ENCODE measurements at regions not wholly inside any gene's neighbourhood (a gene's known extent, or its start where the extent isn't known, plus 50 kb on each side); places are given as distances from the start of the nearest gene placed in this dataset.

DNA sequence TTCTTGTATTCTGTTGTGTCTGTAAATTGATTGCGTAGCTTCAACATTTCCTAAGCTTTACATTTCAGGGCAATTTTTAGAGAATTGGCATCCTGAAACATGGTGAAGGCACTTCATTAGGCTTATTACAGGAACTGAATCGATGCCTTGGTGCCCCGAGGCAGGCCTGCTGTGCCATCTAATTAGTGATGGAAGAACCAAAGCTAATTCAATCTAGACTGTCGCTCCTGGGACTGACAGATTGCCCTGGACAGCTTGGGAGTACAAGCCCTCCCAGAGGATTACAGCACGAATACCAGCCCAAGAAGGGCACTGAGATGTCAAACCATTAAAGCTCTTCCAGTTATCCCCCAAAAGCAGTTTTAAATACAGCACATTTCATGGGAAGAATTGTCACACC lies 243.2 kb upstream of the ZC3H12C start:
- Mint-ChIP-seq H3K4me1 (peaks cover 20% of the 10 kb centered on the region), H3K36me3 (ENCODE audit: low read depth) (no peaks in the 10 kb centered on the region), H3K27ac (no peak overlapping the region), H3K9me3 (no peaks in the 10 kb centered on the region), H3K27me3 (ENCODE audit: low read depth, poor library complexity) (no peaks in the 10 kb centered on the region), H3K4me3 (no peak overlapping the region)
- DNase-seq: no peak
- TF ChIP-seq, protein P1, sequence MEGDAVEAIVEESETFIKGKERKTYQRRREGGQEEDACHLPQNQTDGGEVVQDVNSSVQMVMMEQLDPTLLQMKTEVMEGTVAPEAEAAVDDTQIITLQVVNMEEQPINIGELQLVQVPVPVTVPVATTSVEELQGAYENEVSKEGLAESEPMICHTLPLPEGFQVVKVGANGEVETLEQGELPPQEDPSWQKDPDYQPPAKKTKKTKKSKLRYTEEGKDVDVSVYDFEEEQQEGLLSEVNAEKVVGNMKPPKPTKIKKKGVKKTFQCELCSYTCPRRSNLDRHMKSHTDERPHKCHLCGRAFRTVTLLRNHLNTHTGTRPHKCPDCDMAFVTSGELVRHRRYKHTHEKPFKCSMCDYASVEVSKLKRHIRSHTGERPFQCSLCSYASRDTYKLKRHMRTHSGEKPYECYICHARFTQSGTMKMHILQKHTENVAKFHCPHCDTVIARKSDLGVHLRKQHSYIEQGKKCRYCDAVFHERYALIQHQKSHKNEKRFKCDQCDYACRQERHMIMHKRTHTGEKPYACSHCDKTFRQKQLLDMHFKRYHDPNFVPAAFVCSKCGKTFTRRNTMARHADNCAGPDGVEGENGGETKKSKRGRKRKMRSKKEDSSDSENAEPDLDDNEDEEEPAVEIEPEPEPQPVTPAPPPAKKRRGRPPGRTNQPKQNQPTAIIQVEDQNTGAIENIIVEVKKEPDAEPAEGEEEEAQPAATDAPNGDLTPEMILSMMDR (IDR thresholded peaks at IDR 0.05): no peak

DNA sequence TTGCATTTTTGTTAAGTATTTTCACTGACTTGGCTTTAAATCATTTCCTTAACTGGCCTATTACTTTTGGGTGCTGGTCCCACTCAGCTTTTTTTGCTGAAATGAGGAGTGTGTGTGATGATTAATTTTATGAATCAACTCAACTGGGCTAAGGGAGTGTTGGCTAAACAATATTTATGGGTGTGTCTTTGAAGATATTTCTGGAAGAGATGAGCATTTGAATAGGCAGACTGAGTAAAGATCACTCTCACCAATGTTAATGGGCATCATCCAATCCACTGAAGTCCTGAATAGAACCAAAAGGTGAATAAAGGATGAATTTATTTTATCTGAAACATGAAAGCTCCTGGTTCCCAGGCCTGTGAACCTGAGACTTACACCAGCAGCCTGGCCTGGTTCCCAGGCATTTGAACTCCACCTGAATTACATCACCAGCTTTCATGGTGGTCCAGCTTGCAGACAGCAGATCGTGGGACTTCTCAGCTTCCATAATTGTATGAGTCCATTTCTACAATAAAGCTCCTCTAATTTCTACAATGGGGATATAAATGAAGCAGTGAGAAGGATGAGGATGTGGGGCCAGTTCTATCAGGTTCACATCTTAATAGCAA lies 241.3 kb upstream of the ZC3H12C start:
- Mint-ChIP-seq H3K27me3 (ENCODE audit: low read depth, poor library complexity) (no peaks in the 10 kb centered on the region), H3K4me3 (no peak overlapping the region), H3K27ac (no peak overlapping the region), H3K4me1 (peaks cover 5% of the 10 kb centered on the region), H3K9me3 (peaks cover 4% of the 10 kb centered on the region), H3K36me3 (ENCODE audit: low read depth) (no peaks in the 10 kb centered on the region)
- TF ChIP-seq, protein P1 (IDR thresholded peaks at IDR 0.05): no peak
- DNase-seq: no peak

- Mint-ChIP-seq H3K4me3 (no peak overlapping the region), H3K27me3 (ENCODE audit: low read depth, poor library complexity) (no peaks in the 10 kb centered on the region), H3K27ac (no peak overlapping the region), H3K36me3 (ENCODE audit: low read depth) (no peaks in the 10 kb centered on the region), H3K4me1 (peaks cover 5% of the 10 kb centered on the region), H3K9me3 (peaks cover 4% of the 10 kb centered on the region)
- TF ChIP-seq, protein P1 (IDR thresholded peaks at IDR 0.05): peak; percentile 64
- peak; percentile 3 for DNase-seq
Measured at GRCh38 chr11:109853156-109853776, 239.9 kb upstream of the ZC3H12C start.

GRCh38 chr11:109854731-109855130 lies 238.5 kb upstream of the ZC3H12C start:
- Mint-ChIP-seq H3K36me3 (ENCODE audit: low read depth) (no peaks in the 10 kb centered on the region), H3K4me1 (peaks cover 5% of the 10 kb centered on the region), H3K4me3 (no peak overlapping the region), H3K9me3 (peaks cover 4% of the 10 kb centered on the region), H3K27me3 (ENCODE audit: low read depth, poor library complexity) (no peaks in the 10 kb centered on the region), H3K27ac (no peak overlapping the region)
- no peak for DNase-seq
- TF ChIP-seq, protein P1 (IDR thresholded peaks at IDR 0.05): no peak

- Mint-ChIP-seq H3K36me3 (ENCODE audit: low read depth) (no peaks in the 10 kb centered on the region), H3K27ac (no peak overlapping the region), H3K27me3 (ENCODE audit: low read depth, poor library complexity) (no peaks in the 10 kb centered on the region), H3K9me3 (peaks cover 4% of the 10 kb centered on the region), H3K4me1 (no peaks in the 10 kb centered on the region), H3K4me3 (no peak overlapping the region)
- TF ChIP-seq, protein P1 (IDR thresholded peaks at IDR 0.05): no peak
- no peak for DNase-seq
Measured at GRCh38 chr11:109856928-109857327, 236.3 kb upstream of the ZC3H12C start.

DNA sequence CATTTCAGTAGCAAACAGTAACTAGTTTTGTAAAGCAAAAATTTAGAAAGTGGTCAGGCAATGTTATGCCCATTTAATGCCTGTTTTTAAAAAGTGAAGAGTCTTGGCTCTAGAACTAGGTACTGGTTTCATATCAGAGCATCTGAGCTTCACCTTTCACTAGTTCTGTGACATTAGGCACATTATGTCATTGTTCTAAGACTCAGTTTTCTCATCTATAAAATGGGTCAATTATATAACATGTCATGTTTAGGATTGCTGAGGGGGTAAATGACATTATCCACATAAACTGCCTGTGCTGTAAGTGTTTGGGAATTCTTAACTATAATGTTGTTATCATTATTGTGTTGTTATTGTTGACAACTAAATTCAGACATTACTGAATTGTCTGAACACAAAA lies 235.6 kb upstream of the ZC3H12C start:
- Mint-ChIP-seq H3K27me3 (ENCODE audit: low read depth, poor library complexity) (no peaks in the 10 kb centered on the region), H3K36me3 (ENCODE audit: low read depth) (no peaks in the 10 kb centered on the region), H3K4me3 (no peak overlapping the region), H3K27ac (no peak overlapping the region), H3K9me3 (peaks cover 4% of the 10 kb centered on the region), H3K4me1 (no peaks in the 10 kb centered on the region)
- TF ChIP-seq, protein P1 (IDR thresholded peaks at IDR 0.05): no peak
- no peak for DNase-seq
